IMR-90 (cell line): ENCODE measurements at regions not wholly inside any gene's neighbourhood (a gene's known extent, or its start where the extent isn't known, plus 50 kb on each side); places are given as distances from the start of the nearest gene placed in this dataset.

Source experiments
- CTCF ChIP-seq: conservative IDR thresholded peaks from 2 replicates; pipeline ENCODE4 v1.5.1; 2012; ENCODE audit warnings: mild to moderate bottlenecking, low read depth, low read length, improper control_type of control experiment
- ELK1 ChIP-seq: fragments of 150-350 bp; IDR thresholded peaks from 2 replicates; pipeline ENCODE4 v1.6.1; 2016; ENCODE audit warnings: low read depth, mild to moderate bottlenecking, low read length, moderate library complexity, borderline replicate concordance
- FOS ChIP-seq: fragments of 150-350 bp; IDR thresholded peaks from 2 replicates; pipeline ENCODE4 v1.6.1; 2016; ENCODE audit warnings: low read depth, low read length
- MXI1 ChIP-seq: IDR thresholded peaks from 2 replicates; pipeline ENCODE4 v1.6.1; 2012; ENCODE audit warnings: low read depth, mild to moderate bottlenecking, low read length, moderate library complexity, borderline replicate concordance
- POLR2A ChIP-seq: IDR thresholded peaks from 2 replicates; pipeline ENCODE4 v1.6.1; 2012; ENCODE audit warnings: mild to moderate bottlenecking, low read depth, low read length
- RCOR1 ChIP-seq: IDR thresholded peaks from 2 replicates; pipeline ENCODE4 v1.6.1; 2012; ENCODE audit warnings: mild to moderate bottlenecking, low read length, improper control_type of control experiment; ENCODE audit not compliant: insufficient replicate concordance
- SMC3 ChIP-seq: fragments of 150-350 bp; IDR thresholded peaks from 2 replicates; pipeline ENCODE4 v1.6.1; 2016; ENCODE audit warnings: low read depth, mild to moderate bottlenecking, antibody characterized with exemption, low read length, moderate library complexity
- USF2 ChIP-seq: fragments of 150-350 bp; IDR thresholded peaks from 2 replicates; pipeline ENCODE4 v1.6.1; 2017; ENCODE audit warnings: mild to moderate bottlenecking, antibody characterized with exemption, low read length, low read depth

- no peak for TF ChIP-seq FOS
- no peak for TF ChIP-seq SMC3
- no peak for TF ChIP-seq MXI1
- TF ChIP-seq POLR2A: no peak
- TF ChIP-seq CTCF: no peak
- no peak for TF ChIP-seq RCOR1
- TF ChIP-seq USF2: no peak
- TF ChIP-seq ELK1: no peak
These were observed 266.8 kb upstream of the CBLB start for GRCh38 chr3:106135451-106136160.
